ENCODE measurements at regions not wholly inside any gene's neighbourhood (a gene's known extent, or its start where the extent isn't known, plus 50 kb on each side); places are given as distances from the start of the nearest gene placed in this dataset.

DNA sequence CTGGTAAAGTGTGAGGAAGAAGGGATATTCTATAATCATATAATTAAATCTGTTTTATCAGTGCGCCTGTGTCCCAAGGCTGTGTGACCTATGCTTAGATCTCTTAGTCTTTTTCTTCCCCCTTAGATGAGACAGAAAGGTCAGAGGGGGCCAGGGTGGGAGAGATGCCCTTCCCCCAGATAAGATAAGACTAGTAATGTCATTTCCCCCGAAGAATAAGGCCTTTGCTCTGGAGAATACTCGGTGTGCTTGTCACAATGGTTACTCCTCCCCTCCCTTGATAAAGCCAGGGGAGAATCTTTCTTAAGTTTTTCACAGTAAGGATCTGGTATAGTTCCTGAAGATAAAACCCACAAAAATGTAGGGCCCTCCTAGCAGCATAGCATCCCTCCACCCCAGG is 1041.8 kb downstream of the SORCS3 start:
- no peak overlapping the region for H3K4me3 ChIP-seq
- H3K27ac ChIP-seq: no peak overlapping the region
- H3K9ac ChIP-seq: no peak overlapping the region
- no peaks in the 10 kb centered on the region for H4K20me1 ChIP-seq
- H3K9me3 ChIP-seq: no peaks in the 10 kb centered on the region
- no peaks in the 10 kb centered on the region for H3K4me1 ChIP-seq
- H3K27me3 ChIP-seq: no peaks in the 10 kb centered on the region
- H3K4me2 ChIP-seq: no peak overlapping the region
- no peak for TF ChIP-seq Cebpa-rat (IDR thresholded peaks at IDR 0.05)
- H3K36me3 ChIP-seq: no peaks in the 10 kb centered on the region

DNA sequence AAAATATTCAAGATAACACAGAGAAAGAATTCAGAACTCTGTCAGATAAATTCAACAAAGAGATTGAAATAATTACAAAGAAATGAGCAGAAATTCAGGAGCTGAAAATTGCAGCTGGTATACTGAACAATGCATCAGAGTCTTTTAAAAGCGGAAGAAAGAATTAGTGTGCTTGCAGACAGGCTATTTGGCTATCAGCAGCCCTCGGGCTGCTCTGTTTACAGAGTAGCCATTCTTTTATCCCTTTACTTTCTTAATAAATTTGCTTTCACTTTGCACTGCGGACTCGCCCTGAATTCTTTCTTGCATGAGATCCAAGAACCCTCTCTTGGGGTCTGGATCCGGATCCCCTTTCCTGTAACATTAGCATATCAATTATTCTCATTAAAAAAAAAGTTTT is 1040.0 kb downstream of the SORCS3 start:
- Histone ChIP-seq H3K9me3 (no peaks in the 10 kb centered on the region), H4K20me1 (no peaks in the 10 kb centered on the region)

DNA sequence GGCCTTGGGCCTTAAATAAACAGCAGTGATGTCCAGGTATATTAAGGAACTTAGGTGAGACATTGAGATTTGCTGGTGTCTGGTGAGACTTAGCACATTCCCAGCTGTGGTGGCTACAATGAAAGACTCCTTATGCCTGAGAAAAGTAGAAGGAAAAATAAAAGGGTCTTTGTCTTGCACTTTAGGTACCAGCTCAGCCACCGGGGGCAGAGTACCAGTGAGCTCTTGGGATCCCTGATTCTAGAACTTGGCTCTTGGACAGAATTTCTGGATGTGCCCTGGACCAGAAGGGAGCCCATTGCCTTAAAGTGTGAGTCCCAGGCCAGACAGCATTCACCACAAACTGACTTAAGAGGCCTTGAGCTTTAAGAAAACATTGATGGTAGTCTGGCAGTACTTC is 1038.7 kb downstream of the SORCS3 start:
- H3K36me3 ChIP-seq: no peaks in the 10 kb centered on the region
- H3K4me2 ChIP-seq: no peak overlapping the region

More for the DNA sequence above, 1040.0 kb downstream of the SORCS3 start:
- no peak for TF ChIP-seq Cebpa-rat (IDR thresholded peaks at IDR 0.05)
- Histone ChIP-seq H3K27me3 (no peaks in the 10 kb centered on the region), H3K36me3 (no peaks in the 10 kb centered on the region), H3K4me1 (no peaks in the 10 kb centered on the region), H3K4me2 (no peak overlapping the region), H3K9ac (no peak overlapping the region), H3K27ac (no peak overlapping the region), H3K4me3 (no peak overlapping the region)

DNA sequence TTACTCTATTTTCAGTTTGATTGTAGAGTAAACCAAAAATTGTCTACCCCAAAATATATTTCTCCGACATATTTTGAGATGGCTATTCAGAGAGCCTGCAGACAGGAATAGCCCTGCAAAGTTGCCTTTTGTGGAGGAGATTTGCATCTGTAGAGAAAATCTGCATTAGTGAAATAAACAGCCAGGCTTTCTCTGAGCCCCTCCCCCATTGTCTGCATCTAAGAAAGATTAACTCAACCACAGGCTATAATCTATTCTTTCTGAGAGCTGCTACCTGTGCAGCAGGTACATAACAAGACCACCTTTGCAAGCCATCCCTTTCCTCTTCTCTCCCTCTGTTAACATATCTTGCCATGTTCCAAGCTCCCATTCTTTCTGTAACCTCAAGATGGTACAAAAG is 1034.2 kb downstream of the SORCS3 start:
- no peak for TF ChIP-seq Cebpa-rat (IDR thresholded peaks at IDR 0.05)
- H4K20me1 ChIP-seq: no peaks in the 10 kb centered on the region
- no peaks in the 10 kb centered on the region for H3K36me3 ChIP-seq
- no peak overlapping the region for H3K27ac ChIP-seq
- H3K9me3 ChIP-seq: peaks cover 4% of the 10 kb centered on the region; the same call in 1 of the 2 replicates
- no peaks in the 10 kb centered on the region for H3K4me1 ChIP-seq
- no peak overlapping the region for H3K4me2 ChIP-seq
- H3K27me3 ChIP-seq: no peaks in the 10 kb centered on the region
- H3K4me3 ChIP-seq: no peak overlapping the region
- no peak overlapping the region for H3K9ac ChIP-seq

More for the DNA sequence above, 1038.7 kb downstream of the SORCS3 start:
- Histone ChIP-seq H3K4me3 (no peak overlapping the region), H3K9me3 (no peaks in the 10 kb centered on the region), H3K27me3 (no peaks in the 10 kb centered on the region), H3K4me1 (no peaks in the 10 kb centered on the region), H4K20me1 (no peaks in the 10 kb centered on the region), H3K27ac (no peak overlapping the region), H3K9ac (no peak overlapping the region)
- no peak for TF ChIP-seq Cebpa-rat (IDR thresholded peaks at IDR 0.05)

DNA sequence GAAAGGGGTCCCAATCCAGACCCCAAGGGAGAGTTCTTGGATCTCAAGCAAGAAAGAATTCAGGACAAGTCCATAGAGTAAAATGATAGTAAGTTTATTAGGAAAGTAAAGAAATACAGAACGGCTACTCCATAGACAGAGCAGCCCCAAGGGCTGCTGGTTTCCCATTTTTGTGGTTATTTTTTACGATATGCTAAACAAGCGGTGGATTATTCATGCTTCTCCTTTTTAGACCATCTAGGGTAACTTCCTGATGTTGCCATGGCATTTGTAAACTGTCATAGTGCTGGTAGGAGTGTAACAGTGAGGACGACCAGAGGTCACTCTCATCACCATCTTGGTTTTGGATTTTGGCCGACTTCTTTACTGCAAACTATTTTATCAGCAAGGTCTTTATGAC is 1033.4 kb downstream of the SORCS3 start:
- no peak overlapping the region for H3K4me2 ChIP-seq
- H3K9ac ChIP-seq: no peak overlapping the region
- no peak overlapping the region for H3K27ac ChIP-seq
- H3K36me3 ChIP-seq: no peaks in the 10 kb centered on the region
- no peaks in the 10 kb centered on the region for H4K20me1 ChIP-seq
- H3K4me3 ChIP-seq: no peak overlapping the region
- peaks cover 4% of the 10 kb centered on the region; the same call in 1 of the 2 replicates for H3K9me3 ChIP-seq
- no peak for TF ChIP-seq Cebpa-rat (IDR thresholded peaks at IDR 0.05)
- H3K4me1 ChIP-seq: no peaks in the 10 kb centered on the region
- H3K27me3 ChIP-seq: no peaks in the 10 kb centered on the region

DNA sequence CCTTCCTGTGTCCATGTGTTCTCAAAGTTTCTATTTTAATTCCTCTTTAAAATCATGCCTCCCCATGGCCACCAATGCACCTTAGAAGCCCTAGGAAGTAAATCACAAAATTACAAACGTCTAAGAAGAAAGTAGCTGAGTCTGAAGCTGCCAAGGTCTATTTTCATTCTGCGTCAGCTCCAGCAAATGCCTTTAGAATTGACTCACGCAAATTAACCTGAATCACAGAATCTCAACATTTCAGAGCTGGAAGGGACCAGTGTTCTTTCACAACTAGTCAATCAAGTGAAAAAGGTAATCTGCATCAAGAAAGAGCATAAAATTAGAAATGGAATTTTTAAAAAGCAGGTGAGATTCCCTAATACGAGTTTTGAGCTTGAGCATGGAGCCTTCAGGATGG is 1017.6 kb downstream of the SORCS3 start:
- Histone ChIP-seq H3K4me1 (no peaks in the 10 kb centered on the region), H3K4me2 (no peak overlapping the region), H3K4me3 (no peak overlapping the region), H3K27ac (no peak overlapping the region), H3K9ac (no peak overlapping the region), H4K20me1 (no peaks in the 10 kb centered on the region), H3K27me3 (no peaks in the 10 kb centered on the region), H3K9me3 (no peaks in the 10 kb centered on the region), H3K36me3 (no peaks in the 10 kb centered on the region)
- no peak for TF ChIP-seq Cebpa-rat (IDR thresholded peaks at IDR 0.05)

DNA sequence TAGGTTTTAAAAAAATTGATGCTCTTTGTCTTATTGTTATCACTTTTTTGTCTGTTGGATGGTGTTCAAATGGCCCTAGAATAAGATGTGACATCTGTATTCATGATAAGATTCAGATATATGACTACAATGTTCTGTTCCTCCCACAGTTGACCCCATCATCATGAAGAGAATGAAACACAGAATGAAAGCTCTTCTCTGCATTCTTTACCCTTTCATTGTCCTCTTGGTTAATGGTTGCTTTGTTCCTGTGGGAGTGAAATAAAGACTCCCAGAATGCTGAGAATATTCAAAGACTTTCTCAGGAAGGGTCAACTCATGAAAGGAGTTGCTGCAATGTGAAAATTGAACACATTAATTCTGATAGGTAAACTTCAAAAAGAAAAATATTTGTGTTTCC is 1015.8 kb downstream of the SORCS3 start:
- TF ChIP-seq Cebpa-rat (IDR thresholded peaks at IDR 0.05): no peak

DNA sequence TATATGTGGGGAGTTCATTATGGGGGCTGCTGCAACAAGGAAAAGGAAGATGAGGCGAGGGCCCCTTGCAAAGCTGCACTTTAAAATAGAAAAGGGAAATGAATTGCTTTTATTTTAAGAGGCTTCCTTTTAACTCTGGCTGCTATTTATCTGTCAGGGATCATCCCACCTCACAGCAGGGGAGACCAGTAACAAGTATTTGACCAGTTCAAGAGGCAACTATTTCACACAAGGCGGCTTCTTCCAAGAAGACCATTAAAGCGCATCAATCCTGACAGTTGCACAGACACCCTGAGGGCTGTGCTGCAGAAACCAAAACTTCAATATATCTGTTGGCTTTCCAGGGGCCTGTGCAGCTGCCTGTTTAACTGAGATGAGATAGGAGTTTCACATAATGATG is 1009.2 kb downstream of the SORCS3 start:
- Histone ChIP-seq H3K4me3 (no peak overlapping the region), H4K20me1 (no peaks in the 10 kb centered on the region), H3K27ac (no peak overlapping the region), H3K36me3 (no peaks in the 10 kb centered on the region), H3K4me1 (peaks cover 21% of the 10 kb centered on the region), H3K9me3 (no peaks in the 10 kb centered on the region), H3K4me2 (peak overlapping the region; percentile 39), H3K9ac (no peak overlapping the region), H3K27me3 (no peaks in the 10 kb centered on the region)
- no peak for TF ChIP-seq Cebpa-rat (IDR thresholded peaks at IDR 0.05)

More for the DNA sequence above, 1015.8 kb downstream of the SORCS3 start:
- Histone ChIP-seq H3K27ac (no peak overlapping the region), H3K4me3 (no peak overlapping the region), H3K4me2 (no peak overlapping the region), H3K9me3 (no peaks in the 10 kb centered on the region), H3K4me1 (no peaks in the 10 kb centered on the region), H3K36me3 (no peaks in the 10 kb centered on the region), H3K9ac (no peak overlapping the region), H3K27me3 (no peaks in the 10 kb centered on the region), H4K20me1 (no peaks in the 10 kb centered on the region)

DNA sequence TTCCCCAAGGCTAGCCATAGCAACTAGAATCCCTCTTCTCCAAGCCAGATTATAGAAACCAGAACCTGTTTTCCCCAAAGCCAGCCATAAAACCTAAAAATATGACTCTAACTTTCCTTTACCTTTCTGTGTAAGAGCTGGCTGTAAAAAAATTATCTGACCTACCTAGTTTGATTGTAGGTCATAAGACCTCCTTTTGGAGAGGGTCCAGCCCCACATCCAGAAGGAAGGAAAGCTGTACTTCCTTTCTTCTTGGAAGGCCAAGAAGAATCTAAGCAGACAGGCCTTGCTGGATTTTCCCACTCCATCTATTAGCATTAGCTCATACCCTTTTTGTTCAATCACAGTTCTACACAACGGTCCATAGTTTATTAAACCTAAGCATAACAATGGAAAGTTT is 1006.3 kb downstream of the SORCS3 start:
- Histone ChIP-seq H3K9ac (no peak overlapping the region), H3K27ac (no peak overlapping the region), H3K36me3 (no peaks in the 10 kb centered on the region), H3K27me3 (no peaks in the 10 kb centered on the region), H3K9me3 (no peaks in the 10 kb centered on the region), H3K4me1 (peaks cover 21% of the 10 kb centered on the region), H3K4me2 (no peak overlapping the region), H4K20me1 (no peaks in the 10 kb centered on the region), H3K4me3 (no peak overlapping the region)
- TF ChIP-seq Cebpa-rat (IDR thresholded peaks at IDR 0.05): no peak

DNA sequence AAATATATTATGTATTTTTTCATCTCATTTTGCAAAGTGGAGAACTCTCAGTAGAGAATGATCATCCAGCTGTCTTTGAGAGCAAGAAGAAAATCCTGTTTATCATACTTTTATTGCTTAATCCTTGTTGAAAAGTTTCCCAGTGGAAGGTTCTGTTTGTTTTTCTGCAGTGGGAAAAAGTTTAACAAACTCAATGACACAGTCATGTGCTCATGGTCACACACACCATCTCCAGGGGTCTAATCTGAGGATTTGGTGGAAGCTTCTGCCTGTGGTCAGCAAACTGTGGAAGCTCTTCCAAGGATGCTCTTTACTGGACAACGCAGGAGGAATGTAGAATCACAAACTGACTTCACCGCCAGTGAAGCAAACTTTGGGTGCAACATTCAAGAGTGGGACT is 1003.9 kb downstream of the SORCS3 start:
- H3K27me3 ChIP-seq: no peaks in the 10 kb centered on the region
- H3K4me2 ChIP-seq: no peak overlapping the region
- no peaks in the 10 kb centered on the region for H3K36me3 ChIP-seq
- no peaks in the 10 kb centered on the region for H4K20me1 ChIP-seq
- H3K9me3 ChIP-seq: no peaks in the 10 kb centered on the region
- H3K4me1 ChIP-seq: peaks cover 14% of the 10 kb centered on the region
- TF ChIP-seq Cebpa-rat (IDR thresholded peaks at IDR 0.05): no peak
- H3K9ac ChIP-seq: no peak overlapping the region
- no peak overlapping the region for H3K27ac ChIP-seq
- no peak overlapping the region for H3K4me3 ChIP-seq

DNA sequence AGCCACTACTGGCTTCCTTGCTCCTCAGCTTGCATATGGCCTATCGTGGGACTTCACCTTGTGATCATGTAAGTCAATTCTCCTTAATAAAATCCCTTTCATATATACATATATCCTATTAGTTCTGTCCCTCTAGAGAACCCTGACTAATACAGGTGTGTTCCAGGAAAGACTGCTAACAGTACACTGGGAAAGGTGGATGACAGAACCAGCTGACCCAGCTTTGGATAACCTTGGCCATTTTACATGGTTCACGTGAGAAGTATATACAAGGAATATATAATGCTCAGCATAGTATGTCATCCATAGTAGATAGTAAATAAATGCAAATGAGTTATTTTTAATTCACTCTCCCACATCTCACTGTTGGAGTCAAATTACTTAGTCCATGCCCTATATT is 1003.5 kb downstream of the SORCS3 start:
- Histone ChIP-seq H3K4me3 (no peak overlapping the region), H3K4me1 (peaks cover 10% of the 10 kb centered on the region), H3K36me3 (no peaks in the 10 kb centered on the region), H3K4me2 (no peak overlapping the region), H3K27me3 (no peaks in the 10 kb centered on the region), H4K20me1 (no peaks in the 10 kb centered on the region), H3K27ac (no peak overlapping the region), H3K9me3 (no peaks in the 10 kb centered on the region), H3K9ac (no peak overlapping the region)
- no peak for TF ChIP-seq Cebpa-rat (IDR thresholded peaks at IDR 0.05)

Measured in BLaER1 (cell line).